IMR-90 (cell line): ENCODE measurements at regions not wholly inside any gene's neighbourhood (a gene's known extent, or its start where the extent isn't known, plus 50 kb on each side); places are given as distances from the start of the nearest gene placed in this dataset.

Experiments
- CEBPB ChIP-seq: IDR thresholded peaks from 2 replicates; pipeline ENCODE4 v1.6.1; 2012; ENCODE audit warnings: low read depth, low read length, improper control_type of control experiment
- FOS ChIP-seq: fragments of 150-350 bp; IDR thresholded peaks from 2 replicates; pipeline ENCODE4 v1.6.1; 2016; ENCODE audit warnings: low read depth, low read length
- MAFK ChIP-seq: IDR thresholded peaks from 2 replicates; pipeline ENCODE4 v1.6.1; 2012; ENCODE audit warnings: low read depth, low read length, improper control_type of control experiment
- MAZ ChIP-seq: IDR thresholded peaks from 2 replicates; pipeline ENCODE4 v1.6.1; 2012; ENCODE audit warnings: low read depth, mild to moderate bottlenecking, low read length, improper control_type of control experiment, moderate library complexity, borderline replicate concordance
- MXI1 ChIP-seq: IDR thresholded peaks from 2 replicates; pipeline ENCODE4 v1.6.1; 2012; ENCODE audit warnings: low read depth, mild to moderate bottlenecking, low read length, moderate library complexity, borderline replicate concordance
- NFE2L2 ChIP-seq: fragments of 150-350 bp; IDR thresholded peaks from 2 replicates; pipeline ENCODE4 v1.6.1; 2016; ENCODE audit warnings: low read depth, mild to moderate bottlenecking, low read length
- POLR2A ChIP-seq: IDR thresholded peaks from 2 replicates; pipeline ENCODE4 v1.6.1; 2012; ENCODE audit warnings: mild to moderate bottlenecking, low read depth, low read length
- RAD21 ChIP-seq: IDR thresholded peaks from 2 replicates; pipeline ENCODE4 v1.6.1; 2012; ENCODE audit warnings: low read length, improper control_type of control experiment
- RCOR1 ChIP-seq: IDR thresholded peaks from 2 replicates; pipeline ENCODE4 v1.6.1; 2012; ENCODE audit warnings: mild to moderate bottlenecking, low read length, improper control_type of control experiment; ENCODE audit not compliant: insufficient replicate concordance
- SMC3 ChIP-seq: fragments of 150-350 bp; IDR thresholded peaks from 2 replicates; pipeline ENCODE4 v1.6.1; 2016; ENCODE audit warnings: low read depth, mild to moderate bottlenecking, antibody characterized with exemption, low read length, moderate library complexity
- TF ChIP-seq, protein P1 (sequence below): conservative IDR thresholded peaks from 2 replicates; pipeline ENCODE4 v1.5.1; 2012; ENCODE audit warnings: mild to moderate bottlenecking, low read depth, low read length, improper control_type of control experiment
- TF ChIP-seq, protein P2 (sequence below): fragments of 150-350 bp; IDR thresholded peaks from 2 replicates; pipeline ENCODE4 v1.6.1; 2017; ENCODE audit warnings: mild to moderate bottlenecking, antibody characterized with exemption, low read length, low read depth

DNA sequence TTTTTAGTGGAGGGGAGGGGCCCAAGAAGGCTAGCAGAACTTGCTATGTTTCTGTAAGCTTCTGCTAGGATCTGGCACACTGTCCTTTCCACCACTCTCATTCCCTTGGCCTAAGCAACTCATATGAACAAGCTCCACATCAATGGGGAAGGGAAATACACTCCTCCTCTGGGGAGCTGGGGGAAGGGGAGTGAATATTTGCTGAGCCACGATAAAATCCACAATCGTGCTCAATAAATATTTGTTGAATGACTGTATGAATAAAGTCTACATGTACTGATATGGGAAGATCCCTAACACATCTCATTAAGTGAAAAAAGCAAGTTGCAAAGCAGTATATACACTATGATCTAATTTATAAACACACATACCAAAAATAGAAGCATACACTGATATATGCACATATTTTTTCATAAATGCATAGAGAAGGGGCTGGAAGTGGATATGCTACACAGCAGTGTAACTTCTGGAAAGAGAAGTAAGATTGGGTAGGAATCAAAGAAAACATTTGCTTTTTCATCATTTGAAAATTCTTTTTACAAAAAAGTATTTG lies 95.8 kb upstream of the EFHC2 start:
- TF ChIP-seq, protein P1, sequence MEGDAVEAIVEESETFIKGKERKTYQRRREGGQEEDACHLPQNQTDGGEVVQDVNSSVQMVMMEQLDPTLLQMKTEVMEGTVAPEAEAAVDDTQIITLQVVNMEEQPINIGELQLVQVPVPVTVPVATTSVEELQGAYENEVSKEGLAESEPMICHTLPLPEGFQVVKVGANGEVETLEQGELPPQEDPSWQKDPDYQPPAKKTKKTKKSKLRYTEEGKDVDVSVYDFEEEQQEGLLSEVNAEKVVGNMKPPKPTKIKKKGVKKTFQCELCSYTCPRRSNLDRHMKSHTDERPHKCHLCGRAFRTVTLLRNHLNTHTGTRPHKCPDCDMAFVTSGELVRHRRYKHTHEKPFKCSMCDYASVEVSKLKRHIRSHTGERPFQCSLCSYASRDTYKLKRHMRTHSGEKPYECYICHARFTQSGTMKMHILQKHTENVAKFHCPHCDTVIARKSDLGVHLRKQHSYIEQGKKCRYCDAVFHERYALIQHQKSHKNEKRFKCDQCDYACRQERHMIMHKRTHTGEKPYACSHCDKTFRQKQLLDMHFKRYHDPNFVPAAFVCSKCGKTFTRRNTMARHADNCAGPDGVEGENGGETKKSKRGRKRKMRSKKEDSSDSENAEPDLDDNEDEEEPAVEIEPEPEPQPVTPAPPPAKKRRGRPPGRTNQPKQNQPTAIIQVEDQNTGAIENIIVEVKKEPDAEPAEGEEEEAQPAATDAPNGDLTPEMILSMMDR, result no peak
- TF ChIP-seq POLR2A (no peak), MXI1 (no peak), RCOR1 (no peak), SMC3 (no peak), RAD21 (no peak), MAFK (no peak), CEBPB (no peak), FOS (no peak), MAZ (no peak), NFE2L2 (no peak)
- TF ChIP-seq, protein P2, sequence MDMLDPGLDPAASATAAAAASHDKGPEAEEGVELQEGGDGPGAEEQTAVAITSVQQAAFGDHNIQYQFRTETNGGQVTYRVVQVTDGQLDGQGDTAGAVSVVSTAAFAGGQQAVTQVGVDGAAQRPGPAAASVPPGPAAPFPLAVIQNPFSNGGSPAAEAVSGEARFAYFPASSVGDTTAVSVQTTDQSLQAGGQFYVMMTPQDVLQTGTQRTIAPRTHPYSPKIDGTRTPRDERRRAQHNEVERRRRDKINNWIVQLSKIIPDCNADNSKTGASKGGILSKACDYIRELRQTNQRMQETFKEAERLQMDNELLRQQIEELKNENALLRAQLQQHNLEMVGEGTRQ, result no peak
